ENCODE measurements at regions not wholly inside any gene's neighbourhood (a gene's known extent, or its start where the extent isn't known, plus 50 kb on each side); places are given as distances from the start of the nearest gene placed in this dataset.

DNA sequence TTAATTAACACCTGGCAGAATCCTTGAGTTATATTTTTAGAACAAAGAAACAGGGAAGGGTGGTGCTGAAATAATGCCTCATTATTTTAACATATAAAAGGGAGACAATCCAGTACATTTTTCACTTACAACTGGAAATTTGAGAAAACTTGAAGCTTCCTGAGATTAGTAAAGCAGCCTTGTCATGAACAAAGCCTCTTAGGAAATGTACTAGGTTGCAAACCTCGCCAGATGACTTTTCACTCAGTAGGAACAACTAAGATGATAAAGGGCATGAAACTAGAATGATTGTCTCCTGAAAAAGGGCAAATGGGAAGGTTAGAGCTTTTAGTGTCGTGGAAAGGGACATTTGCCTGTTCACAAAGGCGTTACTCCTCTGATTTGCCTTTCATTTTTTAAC lies 289.6 kb downstream of the ETS1 start:
- Histone ChIP-seq H3K4me3 (ENCODE audit: low read length, poor library complexity, severe bottlenecking) (no peak overlapping the region), H3K79me2 (ENCODE audit: insufficient read depth, low read length) (no peaks in the 10 kb centered on the region), H3K4me2 (ENCODE audit: low read depth, low read length, poor library complexity, severe bottlenecking) (peak overlapping the region; percentile 11), H3F3A (ENCODE audit: low read depth) (peaks cover 7% of the 10 kb centered on the region; the same call in 1 of the 2 replicates), H3K4me1 (ENCODE audit: insufficient read depth, low read length, poor library complexity, severe bottlenecking) (peaks cover 90% of the 10 kb centered on the region), H3K9me3 (ENCODE audit: insufficient read depth, low read depth, low read length) (no peaks in the 10 kb centered on the region), H4K20me1 (ENCODE audit: insufficient read depth, low read length, poor library complexity, severe bottlenecking) (no peaks in the 10 kb centered on the region), H3K9ac (ENCODE audit: low read depth, low read length, poor library complexity, severe bottlenecking) (peak overlapping the region; percentile 30), H3K36me3 (ENCODE audit: insufficient read depth, low read length) (no peaks in the 10 kb centered on the region), H3K27me3 (ENCODE audit: insufficient read depth, low read length, poor library complexity, severe bottlenecking) (no peaks in the 10 kb centered on the region), H2AFZ (ENCODE audit: low read length) (peak overlapping the region; percentile 53), H3K9me2 (replicated peaks; ENCODE audit: low read depth, low read length) (no peaks in the 10 kb centered on the region)
- TF ChIP-seq, protein P1, sequence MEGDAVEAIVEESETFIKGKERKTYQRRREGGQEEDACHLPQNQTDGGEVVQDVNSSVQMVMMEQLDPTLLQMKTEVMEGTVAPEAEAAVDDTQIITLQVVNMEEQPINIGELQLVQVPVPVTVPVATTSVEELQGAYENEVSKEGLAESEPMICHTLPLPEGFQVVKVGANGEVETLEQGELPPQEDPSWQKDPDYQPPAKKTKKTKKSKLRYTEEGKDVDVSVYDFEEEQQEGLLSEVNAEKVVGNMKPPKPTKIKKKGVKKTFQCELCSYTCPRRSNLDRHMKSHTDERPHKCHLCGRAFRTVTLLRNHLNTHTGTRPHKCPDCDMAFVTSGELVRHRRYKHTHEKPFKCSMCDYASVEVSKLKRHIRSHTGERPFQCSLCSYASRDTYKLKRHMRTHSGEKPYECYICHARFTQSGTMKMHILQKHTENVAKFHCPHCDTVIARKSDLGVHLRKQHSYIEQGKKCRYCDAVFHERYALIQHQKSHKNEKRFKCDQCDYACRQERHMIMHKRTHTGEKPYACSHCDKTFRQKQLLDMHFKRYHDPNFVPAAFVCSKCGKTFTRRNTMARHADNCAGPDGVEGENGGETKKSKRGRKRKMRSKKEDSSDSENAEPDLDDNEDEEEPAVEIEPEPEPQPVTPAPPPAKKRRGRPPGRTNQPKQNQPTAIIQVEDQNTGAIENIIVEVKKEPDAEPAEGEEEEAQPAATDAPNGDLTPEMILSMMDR (conservative IDR thresholded peaks at IDR 0.05; ENCODE audit: low read length), result no peak
- no peak for TF ChIP-seq EZH2phosphoT487 (IDR thresholded peaks at IDR 0.05; ENCODE audit: borderline replicate concordance)

DNA sequence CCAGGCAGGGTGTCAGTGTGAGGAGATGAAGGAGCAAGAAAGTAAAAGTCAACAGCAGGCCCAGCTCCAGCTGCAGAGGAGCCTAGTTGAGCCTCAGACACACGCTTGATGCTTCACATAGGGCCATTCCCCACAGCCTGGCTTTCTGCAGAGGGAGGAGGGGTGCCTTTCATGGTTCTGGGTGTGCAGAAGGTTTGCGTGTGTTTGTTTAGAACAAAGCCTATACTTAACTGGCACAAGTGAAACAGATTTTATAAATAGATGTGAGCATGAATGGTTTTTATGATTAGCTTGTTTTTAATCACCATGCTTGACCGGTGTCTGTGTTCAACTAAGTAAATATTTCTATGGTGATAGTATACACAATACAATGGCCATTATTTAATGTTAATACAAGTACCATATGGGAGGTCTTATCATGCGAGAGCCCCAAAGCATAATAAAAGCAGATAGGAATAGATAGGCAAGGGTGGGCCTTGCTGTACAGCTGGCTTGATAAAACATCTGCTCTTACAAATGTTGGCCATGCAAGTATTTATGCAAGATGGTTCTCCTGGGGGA lies 290.2 kb downstream of the ETS1 start:
- no peak overlapping the region for H3K4me2 ChIP-seq (ENCODE audit: low read depth, low read length, poor library complexity, severe bottlenecking)
- H3K27me3 ChIP-seq (ENCODE audit: insufficient read depth, low read length, poor library complexity, severe bottlenecking), result no peaks in the 10 kb centered on the region
- no peaks in the 10 kb centered on the region for H3K9me3 ChIP-seq (ENCODE audit: insufficient read depth, low read depth, low read length)
- TF ChIP-seq, protein P1 (conservative IDR thresholded peaks at IDR 0.05; ENCODE audit: low read length), result no peak
- no peak for TF ChIP-seq EZH2phosphoT487 (IDR thresholded peaks at IDR 0.05; ENCODE audit: borderline replicate concordance)
- no peaks in the 10 kb centered on the region for H3K79me2 ChIP-seq (ENCODE audit: insufficient read depth, low read length)
- H3K4me1 ChIP-seq (ENCODE audit: insufficient read depth, low read length, poor library complexity, severe bottlenecking), result peaks cover 90% of the 10 kb centered on the region
- H2AFZ ChIP-seq (ENCODE audit: low read length), result no peak overlapping the region
- H3K36me3 ChIP-seq (ENCODE audit: insufficient read depth, low read length), result no peaks in the 10 kb centered on the region
- H3K9ac ChIP-seq (ENCODE audit: low read depth, low read length, poor library complexity, severe bottlenecking), result peak overlapping the region; percentile 30
- H3K9me2 ChIP-seq (replicated peaks; ENCODE audit: low read depth, low read length), result no peaks in the 10 kb centered on the region
- no peak overlapping the region for H3K4me3 ChIP-seq (ENCODE audit: low read length, poor library complexity, severe bottlenecking)
- peaks cover 5% of the 10 kb centered on the region; the same call in 1 of the 2 replicates for H3F3A ChIP-seq (ENCODE audit: low read depth)
- H4K20me1 ChIP-seq (ENCODE audit: insufficient read depth, low read length, poor library complexity, severe bottlenecking), result no peaks in the 10 kb centered on the region

DNA sequence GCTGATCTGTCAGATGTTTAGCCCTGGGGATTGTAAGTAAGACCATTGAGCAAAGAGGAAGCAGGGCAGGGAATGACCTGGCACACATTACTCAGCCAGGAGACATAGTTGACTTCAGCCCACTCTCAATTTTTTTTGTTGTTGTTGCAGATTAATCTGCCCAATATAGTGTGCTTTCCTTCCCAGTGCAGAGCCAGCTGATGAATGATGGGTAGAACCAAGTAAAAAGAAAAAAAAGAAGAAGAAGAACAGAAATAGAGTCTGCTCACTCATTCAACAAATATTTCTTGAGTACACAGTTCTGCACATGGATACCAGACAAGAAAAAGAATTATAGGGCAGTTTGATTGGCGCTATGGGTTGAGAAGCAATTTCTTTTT lies 292.7 kb downstream of the ETS1 start:
- H3K27me3 ChIP-seq (ENCODE audit: insufficient read depth, low read length, poor library complexity, severe bottlenecking), result no peaks in the 10 kb centered on the region
- H3K9ac ChIP-seq (ENCODE audit: low read depth, low read length, poor library complexity, severe bottlenecking), result no peak overlapping the region
- no peak overlapping the region for H3K4me2 ChIP-seq (ENCODE audit: low read depth, low read length, poor library complexity, severe bottlenecking)
- H3K4me1 ChIP-seq (ENCODE audit: insufficient read depth, low read length, poor library complexity, severe bottlenecking), result peaks cover 88% of the 10 kb centered on the region
- H3K9me2 ChIP-seq (replicated peaks; ENCODE audit: low read depth, low read length), result no peaks in the 10 kb centered on the region
- no peak overlapping the region for H3K4me3 ChIP-seq (ENCODE audit: low read length, poor library complexity, severe bottlenecking)
- no peak for TF ChIP-seq EZH2phosphoT487 (IDR thresholded peaks at IDR 0.05; ENCODE audit: borderline replicate concordance)
- TF ChIP-seq, protein P1 (conservative IDR thresholded peaks at IDR 0.05; ENCODE audit: low read length), result no peak
- H3K79me2 ChIP-seq (ENCODE audit: insufficient read depth, low read length), result no peaks in the 10 kb centered on the region; the same call in 1 of the 2 replicates
- no peaks in the 10 kb centered on the region for H4K20me1 ChIP-seq (ENCODE audit: insufficient read depth, low read length, poor library complexity, severe bottlenecking)
- H3K36me3 ChIP-seq (ENCODE audit: insufficient read depth, low read length), result no peaks in the 10 kb centered on the region
- no peaks in the 10 kb centered on the region for H3F3A ChIP-seq (ENCODE audit: low read depth)
- H2AFZ ChIP-seq (ENCODE audit: low read length), result no peak overlapping the region
- H3K9me3 ChIP-seq (ENCODE audit: insufficient read depth, low read depth, low read length), result no peaks in the 10 kb centered on the region
